HG03354 (cell line): ENCODE measurements at regions not wholly inside any gene's neighbourhood (a gene's known extent, or its start where the extent isn't known, plus 50 kb on each side); places are given as distances from the start of the nearest gene placed in this dataset.
"Not testable (repeated sequence)": the region's sequence is repeated elsewhere in the genome, so short reads cannot be mapped to it uniquely, and the experiment has no call there.

Experiments used
- ATAC-seq: cut with Tn5 transposase; IDR thresholded peaks from one replicate; pipeline ENCODE4 v1.9.1; 2021; ENCODE audit warnings: mild to moderate bottlenecking; ENCODE audit not compliant: unreplicated experiment, poor library complexity, severe bottlenecking

DNA sequence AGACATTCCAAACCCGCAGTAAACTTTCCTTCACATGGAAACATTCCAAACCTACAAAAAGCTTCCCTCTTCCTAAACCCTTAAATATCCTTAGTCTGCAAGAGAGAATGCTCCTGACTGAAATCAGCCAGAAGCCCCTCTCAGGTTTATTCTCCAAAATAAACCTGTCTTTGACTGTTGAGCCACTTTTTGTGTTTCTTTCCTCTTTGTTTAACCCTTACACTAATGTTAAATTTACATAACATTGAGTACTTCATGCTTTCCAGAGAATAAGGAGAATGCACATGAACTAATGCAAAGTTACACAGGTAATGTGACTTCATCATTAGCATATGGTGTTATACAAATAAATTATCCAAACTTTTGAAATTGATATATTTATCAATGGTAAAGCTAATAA is 262.6 kb upstream of the PRKCQ start:
- ATAC-seq = no peak

DNA sequence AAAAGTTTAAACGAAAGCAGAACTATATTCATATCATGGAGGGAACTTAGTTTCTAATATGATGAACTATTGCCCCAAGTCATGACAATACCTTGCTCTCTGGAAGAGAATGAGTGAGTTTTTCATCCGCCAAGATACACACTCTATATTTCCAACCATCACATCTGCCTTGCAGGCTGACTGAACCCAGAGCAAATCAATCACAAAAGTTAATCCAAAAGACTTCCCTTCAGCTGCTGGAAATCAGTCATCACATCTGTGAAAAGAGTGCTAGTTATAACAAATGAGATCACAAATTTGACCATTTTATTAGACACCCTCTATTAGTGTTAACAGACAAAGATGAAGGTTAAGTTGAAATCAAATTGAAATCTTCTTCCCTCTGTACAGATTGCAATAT is 261.7 kb upstream of the PRKCQ start:
- ATAC-seq = no peak

GRCh38 chr10:6840766-6841165 is 260.7 kb upstream of the PRKCQ start:
- no peak for ATAC-seq

- no peak for ATAC-seq
Observed at GRCh38 chr10:6840201-6840691, 260.2 kb upstream of the PRKCQ start.

DNA sequence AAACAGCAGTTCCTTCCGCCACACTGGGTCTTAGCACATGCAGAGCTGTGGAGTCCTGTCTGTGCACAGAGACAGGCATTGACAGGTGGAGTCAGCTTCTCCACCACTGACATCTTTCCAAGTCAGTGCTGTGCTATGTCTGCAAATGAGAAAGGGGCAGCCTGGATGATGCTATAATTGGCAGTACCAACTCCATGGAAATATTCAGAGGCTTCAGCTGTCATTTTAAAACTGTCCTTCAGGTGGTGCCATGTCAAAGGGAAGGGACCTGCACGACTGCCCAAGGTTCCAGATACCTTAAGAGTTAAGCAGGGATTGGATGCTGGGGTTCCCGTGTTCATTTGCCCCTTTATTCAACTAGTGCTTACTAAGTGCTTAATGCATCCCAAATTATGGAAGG is 258.0 kb upstream of the PRKCQ start:
- ATAC-seq = no peak

DNA sequence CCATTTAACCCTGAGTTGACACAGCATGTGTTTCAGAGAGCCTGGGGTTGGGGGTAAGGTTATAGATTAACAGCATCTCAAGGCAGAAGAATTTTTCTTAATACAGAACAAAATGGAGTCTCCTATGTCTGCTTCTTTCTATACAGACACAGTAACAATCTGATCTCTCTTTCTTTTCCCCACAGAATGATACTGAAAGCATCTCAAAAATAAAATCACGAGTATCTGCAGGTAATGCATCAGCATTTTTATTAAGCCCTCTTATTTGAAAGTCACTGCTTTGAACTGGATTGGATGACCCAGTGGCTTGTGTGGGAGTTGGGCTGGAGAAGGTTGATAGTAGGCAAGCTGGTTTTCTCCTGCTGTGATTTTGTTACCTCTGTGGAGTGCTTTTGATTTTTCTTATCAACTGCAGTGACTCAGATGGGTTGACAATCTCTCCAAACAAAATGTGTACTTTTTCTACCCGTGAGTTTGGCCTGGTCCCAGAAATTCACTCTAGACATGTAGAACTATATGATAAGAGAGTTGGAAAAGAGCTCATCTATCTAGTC is 253.5 kb upstream of the PRKCQ start:
- ATAC-seq = no peak

DNA sequence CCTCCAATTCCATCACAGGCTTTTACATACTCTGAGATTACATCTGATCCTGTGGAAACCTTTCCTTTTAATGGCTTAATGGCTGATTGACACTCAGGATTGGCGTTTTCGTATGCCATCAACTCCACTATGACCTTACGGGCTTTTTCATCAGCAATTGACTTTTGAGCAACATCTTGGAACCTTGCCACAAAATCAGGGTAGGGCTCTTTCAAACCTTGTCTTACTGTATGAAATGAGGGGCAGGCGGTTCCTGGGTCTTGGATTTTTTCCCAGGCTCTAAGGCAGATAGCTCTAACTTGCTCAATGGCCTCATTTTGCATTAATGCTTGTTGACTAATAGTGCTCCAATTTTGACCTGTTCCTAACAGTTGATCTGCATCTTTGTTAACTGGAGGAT is 250.9 kb upstream of the PRKCQ start:
- ATAC-seq = not testable (repeated sequence)

GRCh38 chr10:6824793-6825192 is 244.7 kb upstream of the PRKCQ start:
- not testable (repeated sequence) for ATAC-seq

GRCh38 chr10:6823770-6824169 is 243.7 kb upstream of the PRKCQ start:
- no peak for ATAC-seq

DNA sequence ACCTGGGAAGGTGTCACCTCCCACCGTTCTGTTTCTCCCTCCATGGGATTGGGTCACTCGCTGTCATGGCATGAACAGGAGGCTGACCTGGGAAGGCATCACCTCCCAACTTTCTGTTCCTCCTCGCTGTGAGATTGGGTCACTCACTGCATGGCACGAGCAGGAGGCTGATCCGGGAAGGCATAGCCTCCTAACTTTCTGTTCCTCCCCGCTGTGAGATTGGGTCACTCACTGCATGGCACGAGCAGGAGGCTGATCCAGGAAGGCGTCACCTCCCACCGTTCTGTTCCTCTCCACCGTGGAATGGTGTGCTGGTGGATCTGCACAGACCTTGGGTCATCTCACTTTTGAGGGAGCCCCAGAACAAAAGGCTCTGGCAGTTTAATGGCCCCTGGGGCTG is 239.2 kb upstream of the PRKCQ start:
- no peak for ATAC-seq

DNA sequence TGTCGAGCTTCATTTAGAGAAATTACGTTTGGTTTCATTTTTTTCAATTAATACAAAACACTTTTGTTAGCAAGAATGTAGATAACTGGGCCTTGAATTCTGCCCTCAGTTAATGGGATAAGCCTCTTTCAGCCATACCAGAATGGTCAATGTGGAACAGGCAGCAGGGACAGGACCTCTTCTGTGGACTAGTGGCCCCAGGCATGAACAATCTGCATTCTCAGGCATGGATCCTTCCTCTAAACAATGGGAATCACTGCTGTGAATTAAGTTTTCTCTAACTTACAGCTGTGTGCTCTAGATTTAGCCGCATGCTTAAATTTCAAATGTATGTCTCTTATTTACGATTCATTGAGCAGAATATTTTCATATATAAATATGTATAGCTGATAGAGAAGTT is 237.7 kb upstream of the PRKCQ start:
- ATAC-seq = no peak

DNA sequence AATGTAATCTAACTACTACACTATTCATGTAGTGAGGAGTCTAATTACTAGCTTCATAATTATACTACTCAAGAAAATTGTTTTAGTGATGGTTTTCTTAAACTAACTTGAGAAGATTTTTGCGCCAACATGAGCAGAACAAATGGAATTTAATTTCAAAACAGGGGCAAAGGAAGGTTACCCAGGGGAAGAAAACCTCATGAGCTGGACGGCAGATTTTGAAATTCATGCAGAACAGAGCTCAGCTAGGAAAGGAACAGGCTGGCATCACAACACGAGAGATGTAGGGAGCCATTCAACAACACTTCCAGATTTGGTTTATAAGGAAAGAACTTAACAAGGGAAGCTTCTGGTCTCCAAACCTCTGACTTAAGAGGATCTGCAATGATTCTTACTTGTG is 235.3 kb upstream of the PRKCQ start:
- no peak for ATAC-seq

DNA sequence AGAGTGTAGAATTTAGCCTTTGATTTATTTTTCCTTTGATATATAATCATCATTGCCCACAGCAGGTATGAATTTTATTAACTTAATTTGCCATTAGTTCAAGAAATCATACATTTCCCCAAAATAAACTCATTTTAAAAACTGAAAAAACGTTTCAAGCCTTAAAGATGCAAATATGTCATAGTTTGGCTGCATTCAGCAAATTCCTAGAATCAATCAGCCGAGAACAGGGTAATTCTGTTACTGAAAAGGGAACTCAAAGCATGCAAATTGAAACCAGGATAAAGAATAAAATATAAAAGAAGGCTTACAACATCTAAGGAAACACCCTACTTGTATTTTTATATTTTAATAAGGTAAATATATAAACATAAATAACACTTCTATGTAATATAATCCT is 233.8 kb upstream of the PRKCQ start:
- no peak for ATAC-seq

GRCh38 chr10:6813306-6813705 is 233.2 kb upstream of the PRKCQ start:
- no peak for ATAC-seq

GRCh38 chr10:6811153-6811552 is 231.1 kb upstream of the PRKCQ start:
- ATAC-seq = no peak

- no peak for ATAC-seq
Observed at GRCh38 chr10:6803427-6803783, 223.3 kb upstream of the PRKCQ start.

- no peak for ATAC-seq
Observed at GRCh38 chr10:6802759-6803426, 222.8 kb upstream of the PRKCQ start.

- ATAC-seq = no peak
Observed at GRCh38 chr10:6796231-6796630, 216.2 kb upstream of the PRKCQ start.

DNA sequence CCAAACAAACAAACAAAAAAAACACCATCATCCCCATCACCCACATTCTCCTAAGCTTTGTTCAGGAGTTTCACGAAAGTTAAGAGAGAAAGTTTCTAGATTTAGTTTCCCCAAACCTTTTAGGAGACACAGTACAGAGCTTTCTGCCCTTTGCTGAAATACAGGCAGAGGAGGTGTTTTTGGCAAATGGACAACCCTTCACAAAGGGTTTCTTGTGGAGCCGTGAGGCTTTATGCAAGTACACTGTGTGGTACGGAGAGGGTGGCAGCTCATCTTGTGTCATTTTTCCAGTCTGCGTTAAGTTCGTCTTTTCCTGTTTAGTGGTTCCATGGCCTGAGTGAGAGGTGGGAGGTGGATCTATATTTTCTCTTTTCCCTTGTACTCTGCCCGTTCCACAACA is 215.5 kb upstream of the PRKCQ start:
- no peak for ATAC-seq

DNA sequence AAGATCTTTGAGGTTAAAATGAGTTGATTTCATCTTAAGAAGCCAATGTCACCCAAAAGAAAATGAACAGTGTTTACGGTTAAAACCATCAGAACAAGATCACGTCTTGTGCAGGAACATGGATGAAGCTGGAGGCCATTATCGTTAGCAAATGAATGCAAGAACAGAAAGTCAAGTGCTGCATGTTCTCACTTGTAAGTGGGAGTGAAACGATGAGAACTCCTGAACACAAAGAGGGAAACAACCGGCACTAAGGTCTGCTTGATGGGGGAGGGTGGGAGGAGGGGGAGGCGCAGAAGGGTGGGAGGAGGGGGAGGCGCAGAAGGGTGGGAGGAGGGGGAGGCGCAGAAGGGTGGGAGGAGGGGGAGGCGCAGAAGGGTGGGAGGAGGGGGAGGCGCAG is 214.8 kb upstream of the PRKCQ start:
- ATAC-seq = not testable (repeated sequence)

DNA sequence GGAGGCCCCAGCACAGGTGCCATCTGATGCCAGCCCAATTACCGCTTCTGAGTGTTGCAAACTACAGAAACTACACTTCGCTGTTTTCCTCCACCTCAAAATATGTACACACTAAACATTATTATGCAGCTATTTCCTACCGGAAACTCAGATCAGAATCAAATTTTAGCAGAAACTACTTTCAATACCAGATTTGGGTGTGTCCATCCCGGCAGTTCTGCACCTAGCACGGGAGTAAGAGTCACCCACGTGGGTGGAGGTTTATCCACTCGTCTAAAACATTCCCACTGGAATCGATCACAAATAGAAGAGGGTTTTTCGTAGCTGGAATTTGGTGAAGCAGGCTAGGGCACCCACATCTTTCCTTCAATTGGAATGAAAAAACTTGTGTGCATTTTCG is 214.4 kb upstream of the PRKCQ start:
- no peak for ATAC-seq

DNA sequence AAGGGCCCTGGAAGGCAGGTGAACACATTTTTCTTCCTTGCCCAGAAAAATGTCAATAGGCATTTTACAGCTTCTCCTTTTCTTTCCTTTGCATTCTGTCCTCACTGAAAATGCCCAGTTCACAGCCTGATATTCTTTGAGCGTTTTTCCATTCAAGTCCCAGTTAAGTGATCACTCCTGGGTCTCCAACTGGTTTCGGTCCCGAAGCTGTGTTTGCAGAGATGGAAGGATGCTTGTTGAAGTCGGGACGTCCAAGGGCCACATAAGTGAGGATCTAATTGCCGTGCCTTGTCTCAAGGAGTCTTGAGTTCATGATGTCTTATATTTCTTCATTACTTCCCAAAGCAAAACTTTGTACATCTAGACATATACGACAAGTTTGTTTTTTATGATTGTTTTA is 208.7 kb upstream of the PRKCQ start:
- no peak for ATAC-seq
